Erythroblast (primary cell): ENCODE measurements at regions not wholly inside any gene's neighbourhood (a gene's known extent, or its start where the extent isn't known, plus 50 kb on each side); places are given as distances from the start of the nearest gene placed in this dataset.

Experiments
- GATA1 ChIP-seq: IDR thresholded peaks from 2 replicates; pipeline ENCODE4 v1.6.1; 2011; ENCODE audit warnings: low read depth, mild to moderate bottlenecking, control low read depth, low read length, moderate library complexity
- POLR2A ChIP-seq: IDR thresholded peaks from 2 replicates; pipeline ENCODE4 v1.6.1; 2011; ENCODE audit warnings: mild to moderate bottlenecking, low read length

- TF ChIP-seq GATA1 (no peak), POLR2A (no peak)
These were observed 1112.6 kb downstream of the SLC6A15 start for GRCh38 chr12:83800022-83800421.
